WTC11 (cell line): ENCODE measurements at regions not wholly inside any gene's neighbourhood (a gene's known extent, or its start where the extent isn't known, plus 50 kb on each side); places are given as distances from the start of the nearest gene placed in this dataset.

Source experiments
- ATAC-seq: fragments of 200-7000 bp; cut with Tn5 transposase; 2 replicates; pipeline ENCODE4 v1.10.0; 2021; ENCODE audit warnings: mild to moderate bottlenecking, moderate library complexity
- CTCF ChIA-PET: fragments of 300-600 bp; sonication (Branson Sonifier 250); formaldehyde crosslinking; loops from one replicate; lab custom pipeline; 2021; ENCODE audit warnings: antibody characterized with exemption; lab: Charles Lee
- POLR2A ChIA-PET: fragments of 350-600 bp; sonication (Branson Sonifier 250); formaldehyde crosslinking; loops from one replicate; lab custom pipeline; 2021; ENCODE audit warnings: antibody characterized with exemption; lab: Charles Lee
- DNase-seq: peaks from one replicate; pipeline ENCODE4 v3.0.0; 2021; ENCODE audit warnings: low spot score
- H3K27ac Mint-ChIP-seq: 2 replicates; pipeline ENCODE4 v1.8.0; 2021; ENCODE audit warnings: mixed read lengths
- H3K27me3 Mint-ChIP-seq: 2 replicates; pipeline ENCODE4 v1.8.0; 2021; ENCODE audit warnings: low read depth, mild to moderate bottlenecking, moderate library complexity, mixed read lengths
- H3K36me3 Mint-ChIP-seq: 2 replicates; pipeline ENCODE4 v1.8.0; 2021; ENCODE audit warnings: mixed read lengths
- H3K4me1 Mint-ChIP-seq: 2 replicates; pipeline ENCODE4 v1.8.0; 2022; ENCODE audit warnings: mixed read lengths
- H3K4me3 Mint-ChIP-seq: 2 replicates; pipeline ENCODE4 v1.8.0; 2021; ENCODE audit warnings: mild to moderate bottlenecking, moderate library complexity, mixed read lengths
- H3K9me3 Mint-ChIP-seq: 2 replicates; pipeline ENCODE4 v1.8.0; 2021; ENCODE audit warnings: mixed read lengths
- CREB1 ChIP-seq: sonication (generic); formaldehyde crosslinking; IDR thresholded peaks from 2 replicates; pipeline ENCODE4 v1.8.0; 2023; ENCODE audit warnings: mild to moderate bottlenecking, missing genetic modification reagents
- GABPB1 ChIP-seq: sonication (generic); formaldehyde crosslinking; IDR thresholded peaks from 2 replicates; pipeline ENCODE4 v1.8.1; 2023; ENCODE audit warnings: mild to moderate bottlenecking, missing genetic modification reagents
- HMGA2 ChIP-seq: fragments of 250-450 bp; sonication (Bioruptor Pico); IDR thresholded peaks from 2 replicates; pipeline ENCODE4 v1.4.0; 2021; ENCODE audit warnings: mild to moderate bottlenecking, moderate library complexity
- KAT7 ChIP-seq: sonication (generic); formaldehyde crosslinking; IDR thresholded peaks from 2 replicates; pipeline ENCODE4 v1.8.1; 2023; ENCODE audit warnings: missing genetic modification reagents, mild to moderate bottlenecking, borderline replicate concordance
- MXD4 ChIP-seq: fragments of 250-450 bp; sonication (Bioruptor Pico); IDR thresholded peaks from 2 replicates; pipeline ENCODE4 v1.8.0; 2021; ENCODE audit warnings: mild to moderate bottlenecking, moderate library complexity, borderline replicate concordance
- NFATC4 ChIP-seq: fragments of 250-450 bp; sonication (Bioruptor Pico); IDR thresholded peaks from 2 replicates; pipeline ENCODE4 v1.9.0; 2021; ENCODE audit warnings: mild to moderate bottlenecking
- NFYB ChIP-seq: sonication (generic); formaldehyde crosslinking; conservative IDR thresholded peaks from 2 replicates; pipeline ENCODE4 v1.8.0; 2022; ENCODE audit warnings: low read depth, missing genetic modification reagents
- NR2C2 ChIP-seq: sonication (generic); formaldehyde crosslinking; IDR thresholded peaks from 2 replicates; pipeline ENCODE4 v1.8.0; 2022; ENCODE audit warnings: mild to moderate bottlenecking, missing genetic modification reagents
- NR3C1 ChIP-seq: sonication (generic); formaldehyde crosslinking; conservative IDR thresholded peaks from 2 replicates; pipeline ENCODE4 v1.8.1; 2023; ENCODE audit warnings: low read depth, mild to moderate bottlenecking, missing genetic modification reagents
- OVOL2 ChIP-seq: fragments of 250-450 bp; sonication (Bioruptor Pico); IDR thresholded peaks from 2 replicates; pipeline ENCODE4 v1.9.0; 2021; ENCODE audit warnings: mild to moderate bottlenecking, borderline replicate concordance
- RELA ChIP-seq: sonication (generic); formaldehyde crosslinking; IDR thresholded peaks from 2 replicates; pipeline ENCODE4 v1.8.1; 2022; ENCODE audit warnings: missing genetic modification reagents, mild to moderate bottlenecking, borderline replicate concordance
- SMAD3 ChIP-seq: sonication (generic); formaldehyde crosslinking; IDR thresholded peaks from 2 replicates; pipeline ENCODE4 v1.8.0; 2022; ENCODE audit warnings: missing genetic modification reagents, mild to moderate bottlenecking, borderline replicate concordance
- TP53 ChIP-seq: sonication (generic); formaldehyde crosslinking; IDR thresholded peaks from 2 replicates; pipeline ENCODE4 v1.8.1; 2023; ENCODE audit warnings: mild to moderate bottlenecking, missing genetic modification reagents
- ZNF219 ChIP-seq: sonication (generic); formaldehyde crosslinking; IDR thresholded peaks from 2 replicates; pipeline ENCODE4 v1.8.0; 2023; ENCODE audit warnings: missing genetic modification reagents, mild to moderate bottlenecking, borderline replicate concordance
- ZNF232 ChIP-seq: sonication (generic); formaldehyde crosslinking; IDR thresholded peaks from 2 replicates; pipeline ENCODE4 v1.8.0; 2022; ENCODE audit warnings: mild to moderate bottlenecking, missing genetic modification reagents
- ZNF317 ChIP-seq: sonication (generic); formaldehyde crosslinking; IDR thresholded peaks from 2 replicates; pipeline ENCODE4 v1.8.1; 2023; ENCODE audit warnings: low read depth, mild to moderate bottlenecking, moderate library complexity, missing genetic modification reagents, borderline replicate concordance
- ZNF396 ChIP-seq: fragments of 250-450 bp; sonication (Bioruptor Pico); IDR thresholded peaks from 2 replicates; pipeline ENCODE4 v1.8.0; 2021; ENCODE audit warnings: mild to moderate bottlenecking, moderate library complexity, borderline replicate concordance
- ZNF671 ChIP-seq: fragments of 250-450 bp; sonication (Bioruptor Pico); IDR thresholded peaks from 2 replicates; pipeline ENCODE4 v1.8.0; 2021; ENCODE audit warnings: mild to moderate bottlenecking
- TF ChIP-seq, protein P1 (sequence below): sonication (generic); formaldehyde crosslinking; IDR thresholded peaks from 2 replicates; pipeline ENCODE4 v1.8.1; 2022; ENCODE audit warnings: low read depth, missing genetic modification reagents, borderline replicate concordance
- TF ChIP-seq, protein P2 (sequence below): sonication (generic); formaldehyde crosslinking; IDR thresholded peaks from 2 replicates; pipeline ENCODE4 v1.8.1; 2022; ENCODE audit warnings: missing genetic modification reagents, borderline replicate concordance
- TF ChIP-seq, protein P3 (sequence below): sonication (generic); formaldehyde crosslinking; IDR thresholded peaks from 2 replicates; pipeline ENCODE4 v1.8.1; 2023; ENCODE audit warnings: mild to moderate bottlenecking, moderate library complexity, missing genetic modification reagents
- TF ChIP-seq, protein P4 (sequence below): fragments of 250-450 bp; sonication (Bioruptor Pico); IDR thresholded peaks from 2 replicates; pipeline ENCODE4 v1.9.0; 2021; ENCODE audit warnings: mild to moderate bottlenecking, borderline replicate concordance
- TF ChIP-seq, protein P5 (sequence below): sonication (generic); formaldehyde crosslinking; conservative IDR thresholded peaks from 2 replicates; pipeline ENCODE4 v1.8.1; 2022; ENCODE audit warnings: mild to moderate bottlenecking, missing genetic modification reagents
- TF ChIP-seq, protein P6 (sequence below): sonication (generic); formaldehyde crosslinking; IDR thresholded peaks from 2 replicates; pipeline ENCODE4 v1.8.1; 2022; ENCODE audit warnings: low read depth, mild to moderate bottlenecking, moderate library complexity, missing genetic modification reagents, borderline replicate concordance

DNA sequence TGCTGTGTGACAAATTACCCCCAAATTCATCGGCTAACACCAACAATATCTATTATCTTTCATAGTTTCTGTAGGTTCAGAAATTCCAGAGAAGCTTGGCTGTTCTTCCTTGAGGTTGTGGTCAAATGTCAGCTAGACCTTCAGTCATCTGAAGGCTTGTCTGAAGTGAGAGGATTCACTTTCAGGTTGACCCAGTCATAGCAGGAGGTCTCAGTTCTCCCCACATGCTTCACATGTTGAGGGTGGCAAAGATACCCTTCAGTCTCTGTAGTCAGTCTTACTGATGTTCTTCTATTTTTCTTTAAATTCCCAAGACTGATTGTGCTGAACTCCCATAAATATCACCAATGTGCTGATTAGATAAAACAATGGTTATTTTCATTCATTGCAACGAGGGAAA lies 1692.0 kb downstream of the REEP3 start (continued):
- TF ChIP-seq, protein P1, sequence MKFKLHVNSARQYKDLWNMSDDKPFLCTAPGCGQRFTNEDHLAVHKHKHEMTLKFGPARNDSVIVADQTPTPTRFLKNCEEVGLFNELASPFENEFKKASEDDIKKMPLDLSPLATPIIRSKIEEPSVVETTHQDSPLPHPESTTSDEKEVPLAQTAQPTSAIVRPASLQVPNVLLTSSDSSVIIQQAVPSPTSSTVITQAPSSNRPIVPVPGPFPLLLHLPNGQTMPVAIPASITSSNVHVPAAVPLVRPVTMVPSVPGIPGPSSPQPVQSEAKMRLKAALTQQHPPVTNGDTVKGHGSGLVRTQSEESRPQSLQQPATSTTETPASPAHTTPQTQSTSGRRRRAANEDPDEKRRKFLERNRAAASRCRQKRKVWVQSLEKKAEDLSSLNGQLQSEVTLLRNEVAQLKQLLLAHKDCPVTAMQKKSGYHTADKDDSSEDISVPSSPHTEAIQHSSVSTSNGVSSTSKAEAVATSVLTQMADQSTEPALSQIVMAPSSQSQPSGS = no peak
- TF ChIP-seq CREB1 (CRISPR knock-in tag) = no peak
- TF ChIP-seq, protein P2, sequence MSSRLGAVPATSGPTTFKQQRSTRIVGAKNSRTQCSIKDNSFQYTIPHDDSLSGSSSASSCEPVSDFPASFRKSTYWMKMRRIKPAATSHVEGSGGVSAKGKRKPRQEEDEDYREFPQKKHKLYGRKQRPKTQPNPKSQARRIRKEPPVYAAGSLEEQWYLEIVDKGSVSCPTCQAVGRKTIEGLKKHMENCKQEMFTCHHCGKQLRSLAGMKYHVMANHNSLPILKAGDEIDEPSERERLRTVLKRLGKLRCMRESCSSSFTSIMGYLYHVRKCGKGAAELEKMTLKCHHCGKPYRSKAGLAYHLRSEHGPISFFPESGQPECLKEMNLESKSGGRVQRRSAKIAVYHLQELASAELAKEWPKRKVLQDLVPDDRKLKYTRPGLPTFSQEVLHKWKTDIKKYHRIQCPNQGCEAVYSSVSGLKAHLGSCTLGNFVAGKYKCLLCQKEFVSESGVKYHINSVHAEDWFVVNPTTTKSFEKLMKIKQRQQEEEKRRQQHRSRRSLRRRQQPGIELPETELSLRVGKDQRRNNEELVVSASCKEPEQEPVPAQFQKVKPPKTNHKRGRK = no peak
- TF ChIP-seq NR3C1 (CRISPR knock-in tag) = no peak
- TF ChIP-seq HMGA2 (CRISPR knock-in tag) = no peak
- no peak for TF ChIP-seq MXD4
- TF ChIP-seq RELA (CRISPR knock-in tag) = no peak
- TF ChIP-seq NR2C2 = no peak
- TF ChIP-seq, protein P3, sequence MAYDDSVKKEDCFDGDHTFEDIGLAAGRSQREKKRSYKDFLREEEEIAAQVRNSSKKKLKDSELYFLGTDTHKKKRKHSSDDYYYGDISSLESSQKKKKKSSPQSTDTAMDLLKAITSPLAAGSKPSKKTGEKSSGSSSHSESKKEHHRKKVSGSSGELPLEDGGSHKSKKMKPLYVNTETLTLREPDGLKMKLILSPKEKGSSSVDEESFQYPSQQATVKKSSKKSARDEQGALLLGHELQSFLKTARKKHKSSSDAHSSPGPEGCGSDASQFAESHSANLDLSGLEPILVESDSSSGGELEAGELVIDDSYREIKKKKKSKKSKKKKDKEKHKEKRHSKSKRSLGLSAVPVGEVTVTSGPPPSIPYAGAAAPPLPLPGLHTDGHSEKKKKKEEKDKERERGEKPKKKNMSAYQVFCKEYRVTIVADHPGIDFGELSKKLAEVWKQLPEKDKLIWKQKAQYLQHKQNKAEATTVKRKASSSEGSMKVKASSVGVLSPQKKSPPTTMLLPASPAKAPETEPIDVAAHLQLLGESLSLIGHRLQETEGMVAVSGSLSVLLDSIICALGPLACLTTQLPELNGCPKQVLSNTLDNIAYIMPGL (CRISPR knock-in tag) = no peak
- TF ChIP-seq, protein P4, sequence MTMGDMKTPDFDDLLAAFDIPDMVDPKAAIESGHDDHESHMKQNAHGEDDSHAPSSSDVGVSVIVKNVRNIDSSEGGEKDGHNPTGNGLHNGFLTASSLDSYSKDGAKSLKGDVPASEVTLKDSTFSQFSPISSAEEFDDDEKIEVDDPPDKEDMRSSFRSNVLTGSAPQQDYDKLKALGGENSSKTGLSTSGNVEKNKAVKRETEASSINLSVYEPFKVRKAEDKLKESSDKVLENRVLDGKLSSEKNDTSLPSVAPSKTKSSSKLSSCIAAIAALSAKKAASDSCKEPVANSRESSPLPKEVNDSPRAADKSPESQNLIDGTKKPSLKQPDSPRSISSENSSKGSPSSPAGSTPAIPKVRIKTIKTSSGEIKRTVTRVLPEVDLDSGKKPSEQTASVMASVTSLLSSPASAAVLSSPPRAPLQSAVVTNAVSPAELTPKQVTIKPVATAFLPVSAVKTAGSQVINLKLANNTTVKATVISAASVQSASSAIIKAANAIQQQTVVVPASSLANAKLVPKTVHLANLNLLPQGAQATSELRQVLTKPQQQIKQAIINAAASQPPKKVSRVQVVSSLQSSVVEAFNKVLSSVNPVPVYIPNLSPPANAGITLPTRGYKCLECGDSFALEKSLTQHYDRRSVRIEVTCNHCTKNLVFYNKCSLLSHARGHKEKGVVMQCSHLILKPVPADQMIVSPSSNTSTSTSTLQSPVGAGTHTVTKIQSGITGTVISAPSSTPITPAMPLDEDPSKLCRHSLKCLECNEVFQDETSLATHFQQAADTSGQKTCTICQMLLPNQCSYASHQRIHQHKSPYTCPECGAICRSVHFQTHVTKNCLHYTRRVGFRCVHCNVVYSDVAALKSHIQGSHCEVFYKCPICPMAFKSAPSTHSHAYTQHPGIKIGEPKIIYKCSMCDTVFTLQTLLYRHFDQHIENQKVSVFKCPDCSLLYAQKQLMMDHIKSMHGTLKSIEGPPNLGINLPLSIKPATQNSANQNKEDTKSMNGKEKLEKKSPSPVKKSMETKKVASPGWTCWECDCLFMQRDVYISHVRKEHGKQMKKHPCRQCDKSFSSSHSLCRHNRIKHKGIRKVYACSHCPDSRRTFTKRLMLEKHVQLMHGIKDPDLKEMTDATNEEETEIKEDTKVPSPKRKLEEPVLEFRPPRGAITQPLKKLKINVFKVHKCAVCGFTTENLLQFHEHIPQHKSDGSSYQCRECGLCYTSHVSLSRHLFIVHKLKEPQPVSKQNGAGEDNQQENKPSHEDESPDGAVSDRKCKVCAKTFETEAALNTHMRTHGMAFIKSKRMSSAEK (CRISPR knock-in tag) = no peak
- TF ChIP-seq, protein P5, sequence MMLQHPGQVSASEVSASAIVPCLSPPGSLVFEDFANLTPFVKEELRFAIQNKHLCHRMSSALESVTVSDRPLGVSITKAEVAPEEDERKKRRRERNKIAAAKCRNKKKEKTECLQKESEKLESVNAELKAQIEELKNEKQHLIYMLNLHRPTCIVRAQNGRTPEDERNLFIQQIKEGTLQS = no peak

DNA sequence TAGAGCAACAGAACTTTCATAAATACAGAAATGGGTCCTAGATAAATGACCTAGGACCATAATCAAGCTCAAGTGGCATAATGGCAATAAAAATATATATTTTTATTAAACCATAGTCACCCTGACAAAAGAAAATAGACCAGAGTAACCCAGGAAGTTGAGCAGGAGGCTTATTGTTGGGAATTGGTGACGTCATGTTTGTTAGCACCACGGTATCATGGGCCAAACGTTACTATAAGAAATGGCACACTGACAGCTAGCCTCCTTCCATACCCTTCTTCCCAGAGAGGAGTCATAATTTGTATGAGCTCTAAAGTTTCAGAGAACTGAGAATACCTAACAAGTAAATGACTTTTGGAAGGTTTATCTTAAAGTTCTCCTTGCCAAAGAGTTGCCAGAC lies 1698.2 kb downstream of the REEP3 start:
- Mint-ChIP-seq H3K27ac (no peak overlapping the region), H3K36me3 (no peaks in the 10 kb centered on the region), H3K4me3 (no peak overlapping the region), H3K4me1 (no peaks in the 10 kb centered on the region), H3K9me3 (no peaks in the 10 kb centered on the region; the same call in 1 of the 2 replicates), H3K27me3 (no peaks in the 10 kb centered on the region)
- CTCF ChIA-PET = no interaction called here
- ATAC-seq = no peak
- DNase-seq = no peak
- POLR2A ChIA-PET = no interaction called here
- TF ChIP-seq, protein P6, sequence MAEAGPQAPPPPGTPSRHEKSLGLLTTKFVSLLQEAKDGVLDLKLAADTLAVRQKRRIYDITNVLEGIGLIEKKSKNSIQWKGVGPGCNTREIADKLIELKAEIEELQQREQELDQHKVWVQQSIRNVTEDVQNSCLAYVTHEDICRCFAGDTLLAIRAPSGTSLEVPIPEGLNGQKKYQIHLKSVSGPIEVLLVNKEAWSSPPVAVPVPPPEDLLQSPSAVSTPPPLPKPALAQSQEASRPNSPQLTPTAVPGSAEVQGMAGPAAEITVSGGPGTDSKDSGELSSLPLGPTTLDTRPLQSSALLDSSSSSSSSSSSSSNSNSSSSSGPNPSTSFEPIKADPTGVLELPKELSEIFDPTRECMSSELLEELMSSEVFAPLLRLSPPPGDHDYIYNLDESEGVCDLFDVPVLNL (CRISPR knock-in tag) = no peak
- TF ChIP-seq TP53 = no peak
- TF ChIP-seq NFATC4 (CRISPR knock-in tag) = no peak
- no peak for TF ChIP-seq ZNF232 (CRISPR knock-in tag)
- TF ChIP-seq KAT7 (CRISPR knock-in tag) = no peak
- TF ChIP-seq CREB1 (CRISPR knock-in tag) = no peak
- no peak for TF ChIP-seq ZNF317 (CRISPR knock-in tag)
- no peak for TF ChIP-seq ZNF396
- TF ChIP-seq OVOL2 (CRISPR knock-in tag) = no peak
- TF ChIP-seq RELA (CRISPR knock-in tag) = no peak
- TF ChIP-seq ZNF219 (CRISPR knock-in tag) = no peak
- no peak for TF ChIP-seq NFYB (CRISPR knock-in tag)
- TF ChIP-seq NR2C2 = no peak
- TF ChIP-seq ZNF671 (CRISPR knock-in tag) = no peak
- no peak for TF ChIP-seq SMAD3 (CRISPR knock-in tag)
- no peak for TF ChIP-seq GABPB1 (CRISPR knock-in tag)
